CD8-positive, alpha-beta memory T cell (primary cell): ENCODE measurements at regions not wholly inside any gene's neighbourhood (a gene's known extent, or its start where the extent isn't known, plus 50 kb on each side); places are given as distances from the start of the nearest gene placed in this dataset.
A peak's percentile ranks its signal among the peaks of the same experiment; 100 is the strongest.
"Not testable (repeated sequence)": the region's sequence is repeated elsewhere in the genome, so short reads cannot be mapped to it uniquely, and the experiment has no call there.

ENCODE experiments used
- CTCF ChIA-PET: fragments of 350-600 bp; sonication (Branson Sonifier 250); formaldehyde crosslinking; loops from one replicate; lab custom pipeline; 2021; ENCODE audit warnings: antibody characterized with exemption; lab: Charles Lee
- POLR2A ChIA-PET: fragments of 350-600 bp; sonication (Branson Sonifier 250); formaldehyde crosslinking; loops from one replicate; lab custom pipeline; 2021; ENCODE audit warnings: antibody characterized with exemption; lab: Charles Lee
- DNase-seq, 5 donors: peaks; one replicate each; pipeline versions ENCODE4 v3.0.0 to v3.0.0-alpha.2; 2020 to 2022; ENCODE audit warnings: mixed read lengths in 1 of 5
- H3K27ac ChIP-seq: one replicate; pipeline ENCODE4 v1.7.0; 2013; ENCODE audit warnings: low read depth, mild to moderate bottlenecking, low read length, moderate library complexity
- H3K27me3 ChIP-seq: 2 replicates; pipeline ENCODE4 v1.7.0; 2013; ENCODE audit warnings: low read length, mild to moderate bottlenecking; ENCODE audit not compliant: insufficient read depth, poor library complexity, severe bottlenecking
- H3K36me3 ChIP-seq: 2 replicates; pipeline ENCODE4 v1.7.0; 2013; ENCODE audit warnings: mild to moderate bottlenecking, low read length, moderate library complexity; ENCODE audit not compliant: insufficient read depth
- H3K4me1 ChIP-seq: 2 replicates; pipeline ENCODE4 v1.7.0; 2013; ENCODE audit warnings: mild to moderate bottlenecking, low read length, moderate library complexity; ENCODE audit not compliant: insufficient read depth
- H3K4me3 ChIP-seq: 2 replicates; pipeline ENCODE4 v1.7.0; 2013; ENCODE audit warnings: mild to moderate bottlenecking, low read length
- H3K9me3 ChIP-seq: 2 replicates; pipeline ENCODE4 v1.7.0; 2013; ENCODE audit warnings: mild to moderate bottlenecking, low read length
- H3K27ac Mint-ChIP-seq, 8 donors: one replicate each; pipeline ENCODE4 v1.8.0; 2020 to 2021; ENCODE audit warnings: mixed read lengths in 8 of 8, mild to moderate bottlenecking in 6 of 8, inconsistent platforms in 3 of 8, moderate library complexity in 3 of 8
- H3K27me3 Mint-ChIP-seq, 2 donors: one replicate each; pipeline ENCODE4 v1.8.0; 2020 to 2021; ENCODE audit warnings: mixed read lengths in 2 of 2, mild to moderate bottlenecking in 1 of 2, moderate library complexity in 1 of 2
- H3K36me3 Mint-ChIP-seq, 3 donors: one replicate each; pipeline ENCODE4 v1.8.0; 2020 to 2021; ENCODE audit warnings: mixed read lengths in 3 of 3, inconsistent platforms in 1 of 3, mild to moderate bottlenecking in 1 of 3
- H3K4me1 Mint-ChIP-seq, 3 donors: one replicate each; pipeline ENCODE4 v1.8.0; 2020 to 2021; ENCODE audit warnings: mixed read lengths in 3 of 3, inconsistent platforms in 1 of 3, mild to moderate bottlenecking in 1 of 3
- H3K4me3 Mint-ChIP-seq, 7 donors: one replicate each; pipeline ENCODE4 v1.8.0; 2020 to 2021; ENCODE audit warnings: mixed read lengths in 7 of 7, mild to moderate bottlenecking in 6 of 7, moderate library complexity in 4 of 7, inconsistent platforms in 2 of 7
- H3K9me3 Mint-ChIP-seq, 5 donors: one replicate each; pipeline ENCODE4 v1.8.0; 2020 to 2022; ENCODE audit warnings: mixed read lengths in 5 of 5, mild to moderate bottlenecking in 3 of 5, moderate library complexity in 2 of 5, inconsistent platforms in 1 of 5

DNA sequence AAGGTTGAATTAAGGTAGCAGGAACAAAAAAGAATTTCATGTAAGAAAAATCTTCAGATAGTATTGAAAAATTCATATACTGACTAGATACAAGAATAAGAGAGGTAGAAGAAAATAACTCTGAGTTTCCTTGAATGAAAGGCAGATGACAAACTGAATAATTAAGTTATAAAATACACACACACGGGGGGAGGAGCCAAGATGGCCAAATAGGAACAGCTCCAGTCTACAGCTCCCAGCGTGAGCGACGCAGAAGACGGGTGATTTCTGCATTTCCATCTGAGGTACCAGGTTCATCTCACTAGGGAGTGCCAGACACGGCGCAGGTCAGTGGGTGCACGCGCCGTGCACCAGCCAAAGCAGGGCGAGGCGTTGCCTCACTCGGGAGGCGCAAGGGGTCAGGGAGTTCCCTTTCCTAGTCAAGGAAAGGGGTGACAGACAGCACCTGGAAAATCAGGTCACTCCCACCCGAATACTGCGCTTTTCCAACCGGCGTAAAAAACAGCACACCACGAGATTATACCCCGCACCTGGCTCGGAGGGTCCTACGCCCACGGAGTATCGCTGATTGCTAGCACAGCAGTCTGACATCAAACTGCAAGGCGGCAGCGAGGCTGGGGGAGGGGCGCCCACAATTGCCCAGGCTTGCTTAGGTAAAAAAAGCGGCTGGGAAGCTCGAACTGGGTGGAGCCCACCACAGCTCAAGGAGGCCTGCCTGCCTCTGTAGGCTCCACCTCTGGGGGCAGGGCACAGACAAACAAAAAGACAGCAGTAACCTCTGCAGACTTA is 759.2 kb downstream of the ZWINT start:
- H3K4me1 ChIP-seq, H3K27me3 ChIP-seq, H3K27ac ChIP-seq, CTCF ChIA-PET, POLR2A ChIA-PET, H3K4me3 ChIP-seq, DNase-seq, H3K9me3 Mint-ChIP-seq, H3K4me1 Mint-ChIP-seq, H3K9me3 ChIP-seq, H3K36me3 Mint-ChIP-seq, H3K36me3 ChIP-seq, H3K27ac Mint-ChIP-seq, H3K4me3 Mint-ChIP-seq, H3K27me3 Mint-ChIP-seq: not testable (repeated sequence)

DNA sequence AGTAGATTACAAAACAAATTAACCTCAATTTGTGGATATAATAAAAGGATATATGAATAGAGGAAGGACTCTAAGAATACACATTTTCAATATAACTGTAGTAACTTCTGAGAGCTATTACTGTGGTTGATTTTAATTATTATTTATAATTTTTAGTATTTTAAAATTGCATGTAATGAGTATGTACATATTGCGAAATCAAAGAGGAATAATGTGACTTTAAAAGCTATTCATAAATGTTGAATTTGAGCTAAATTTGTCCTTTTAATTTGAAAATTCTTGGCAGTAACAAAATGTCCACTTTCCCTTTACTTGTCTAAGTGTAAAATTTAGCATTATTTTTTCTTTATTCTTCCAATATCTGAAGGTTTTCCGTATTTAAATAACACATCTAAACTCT is 750.6 kb upstream of the PCDH15 start:
- Histone ChIP-seq H3K36me3 (no peaks in the 10 kb centered on the region), H3K27ac (no peak overlapping the region), H3K4me3 (no peak overlapping the region), H3K27me3 (no peaks in the 10 kb centered on the region), H3K9me3 (no peaks in the 10 kb centered on the region), H3K4me1 (no peaks in the 10 kb centered on the region)
- Mint-ChIP-seq H3K36me3 (no peaks in the 10 kb centered on the region), H3K27me3 (no peaks in the 10 kb centered on the region), H3K4me3 (no peak overlapping the region), H3K9me3 (peaks cover 2 to 30% (median 10%) of the 10 kb centered on the region in 5 donors), H3K27ac (no peak overlapping the region), H3K4me1 (no peaks in the 10 kb centered on the region)
- DNase-seq = no peak
- ChIA-PET POLR2A (no interaction called here), CTCF (no interaction called here)

DNA sequence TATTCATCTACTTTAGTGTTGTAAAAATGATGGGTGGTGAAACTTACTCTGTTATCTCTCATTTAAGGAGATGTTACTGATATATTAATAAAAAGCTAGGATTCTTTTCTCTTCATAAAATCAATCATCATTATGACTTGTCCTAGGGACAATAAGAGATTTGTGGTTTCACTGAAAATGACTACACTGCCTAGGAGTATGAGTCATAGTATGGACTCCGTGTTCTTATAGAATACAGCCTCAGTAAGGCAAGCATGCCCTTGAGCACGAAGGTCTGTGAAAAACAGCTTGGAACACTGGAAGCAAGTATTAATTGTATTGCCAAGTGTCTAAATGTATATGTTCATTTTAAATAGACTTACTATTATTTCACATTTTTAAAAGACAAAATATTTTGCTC is 749.2 kb upstream of the PCDH15 start:
- no peaks in the 10 kb centered on the region for H3K27me3 ChIP-seq
- no peaks in the 10 kb centered on the region for H3K9me3 ChIP-seq
- no peak overlapping the region for H3K4me3 ChIP-seq
- ChIA-PET POLR2A (no interaction called here), CTCF (no interaction called here)
- Mint-ChIP-seq H3K36me3 (no peaks in the 10 kb centered on the region), H3K27me3 (no peaks in the 10 kb centered on the region), H3K27ac (no peak overlapping the region), H3K4me3 (no peak overlapping the region), H3K9me3 (peaks cover 3 to 22% (median 6%) of the 10 kb centered on the region in 5 donors), H3K4me1 (no peaks in the 10 kb centered on the region)
- no peak overlapping the region for H3K27ac ChIP-seq
- DNase-seq = no peak
- H3K4me1 ChIP-seq = no peaks in the 10 kb centered on the region
- H3K36me3 ChIP-seq = no peaks in the 10 kb centered on the region

GRCh38 chr10:55537497-55537896 is 736.5 kb upstream of the PCDH15 start:
- H3K9me3 ChIP-seq, H3K27me3 Mint-ChIP-seq, H3K4me3 ChIP-seq, H3K36me3 Mint-ChIP-seq, H3K27ac ChIP-seq, POLR2A ChIA-PET, H3K4me3 Mint-ChIP-seq, H3K36me3 ChIP-seq, H3K27me3 ChIP-seq, H3K4me1 Mint-ChIP-seq, CTCF ChIA-PET, H3K27ac Mint-ChIP-seq, H3K4me1 ChIP-seq: not testable (repeated sequence)
- DNase-seq = peak in 1 of 5 donors; percentile 32
- H3K9me3 Mint-ChIP-seq = peaks cover 3 to 36% (median 5%) of the 10 kb centered on the region in 5 donors

DNA sequence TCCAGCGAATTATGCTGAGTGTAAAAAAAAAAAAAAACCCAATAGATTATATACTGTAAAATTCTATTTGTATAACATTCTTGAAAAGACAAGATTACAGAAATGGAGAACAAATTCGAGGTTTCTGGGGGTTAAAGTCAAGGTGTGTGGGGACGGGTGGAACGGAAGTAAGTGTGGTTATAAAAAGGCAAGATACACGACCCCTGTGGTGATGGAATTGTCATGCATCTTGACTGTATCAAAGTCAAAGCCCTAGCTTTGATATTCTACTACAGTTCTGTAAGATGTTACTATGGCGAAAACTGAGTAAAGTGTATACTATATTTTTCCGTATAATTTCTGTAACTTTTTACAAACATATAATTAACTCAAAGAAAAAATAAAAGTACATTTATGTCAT is 718.2 kb upstream of the PCDH15 start:
- CTCF ChIA-PET = no interaction called here
- H3K27ac Mint-ChIP-seq = no peak overlapping the region

DNA sequence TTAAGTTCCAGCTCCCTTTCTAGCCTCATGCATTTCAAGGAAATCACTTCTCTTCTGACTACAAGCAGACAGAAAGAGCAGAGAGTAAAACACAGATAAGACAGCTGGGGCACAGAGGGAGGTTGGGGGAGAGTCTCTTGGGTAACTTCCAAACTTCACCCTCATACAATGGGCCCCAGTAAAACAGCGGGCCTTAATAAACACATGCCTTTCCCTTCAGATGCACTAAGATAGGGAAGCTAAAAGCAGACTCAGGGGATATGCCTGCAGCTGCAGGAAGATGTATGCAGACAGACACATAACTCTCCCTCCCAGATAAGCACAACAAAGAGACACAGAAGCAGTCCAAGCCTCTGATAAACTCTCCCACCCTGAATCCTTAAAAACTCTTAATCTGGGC is 717.4 kb upstream of the PCDH15 start:
- H3K27ac ChIP-seq, H3K27me3 ChIP-seq, H3K4me1 Mint-ChIP-seq, CTCF ChIA-PET, H3K4me3 ChIP-seq, H3K9me3 ChIP-seq, DNase-seq, H3K27ac Mint-ChIP-seq, H3K4me3 Mint-ChIP-seq, H3K4me1 ChIP-seq, H3K36me3 Mint-ChIP-seq, H3K27me3 Mint-ChIP-seq, H3K36me3 ChIP-seq: not testable (repeated sequence)
- POLR2A ChIA-PET = interaction anchor here (0.7 kb wide), 1 partner anchor 49 kb away, joined by 5 read pairs; no protein-coding TSS in a partner anchor
- H3K9me3 Mint-ChIP-seq = peaks cover 5 to 21% (median 11%) of the 10 kb centered on the region in 5 donors

More for the DNA sequence above, 718.2 kb upstream of the PCDH15 start:
- Histone ChIP-seq H3K27ac (no peak overlapping the region), H3K36me3 (no peaks in the 10 kb centered on the region), H3K4me3 (no peak overlapping the region), H3K4me1 (no peaks in the 10 kb centered on the region), H3K9me3 (no peaks in the 10 kb centered on the region), H3K27me3 (no peaks in the 10 kb centered on the region)
- POLR2A ChIA-PET = no interaction called here
- Mint-ChIP-seq H3K4me1 (no peaks in the 10 kb centered on the region), H3K36me3 (no peaks in the 10 kb centered on the region), H3K4me3 (no peak overlapping the region), H3K9me3 (peaks cover 5 to 19% (median 11%) of the 10 kb centered on the region in 5 donors), H3K27me3 (no peaks in the 10 kb centered on the region)
- no peak for DNase-seq

DNA sequence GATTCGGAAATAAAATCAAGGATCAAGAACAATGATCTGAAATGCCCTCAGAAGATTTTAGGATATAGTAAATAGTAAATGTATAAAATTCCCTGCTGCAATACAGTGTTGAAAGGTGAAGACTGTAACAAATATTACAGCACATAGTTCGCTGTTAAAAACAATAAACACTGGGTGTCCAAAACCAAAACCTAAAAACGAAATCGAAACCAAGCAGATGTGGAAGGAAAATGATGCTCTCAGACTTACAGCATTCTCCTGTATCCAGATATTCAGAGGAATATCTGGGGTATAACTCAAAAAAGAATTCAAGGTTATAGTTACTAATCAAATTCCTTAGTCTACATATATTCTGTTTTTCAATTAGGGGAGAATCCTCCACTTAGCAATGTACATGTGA is 708.1 kb upstream of the PCDH15 start:
- ChIA-PET CTCF (no interaction called here), POLR2A (no interaction called here)
- H3K9me3 Mint-ChIP-seq = peaks cover 1 to 21% (median 4%) of the 10 kb centered on the region in 5 donors
- H3K27me3 Mint-ChIP-seq = no peaks in the 10 kb centered on the region
- DNase-seq = no peak
- Histone ChIP-seq H3K27me3 (no peaks in the 10 kb centered on the region), H3K4me1 (no peaks in the 10 kb centered on the region), H3K9me3 (no peaks in the 10 kb centered on the region), H3K4me3 (no peak overlapping the region), H3K27ac (no peak overlapping the region), H3K36me3 (no peaks in the 10 kb centered on the region)
- no peak overlapping the region for H3K4me3 Mint-ChIP-seq
- no peaks in the 10 kb centered on the region for H3K4me1 Mint-ChIP-seq
- no peaks in the 10 kb centered on the region for H3K36me3 Mint-ChIP-seq
- H3K27ac Mint-ChIP-seq = no peak overlapping the region

DNA sequence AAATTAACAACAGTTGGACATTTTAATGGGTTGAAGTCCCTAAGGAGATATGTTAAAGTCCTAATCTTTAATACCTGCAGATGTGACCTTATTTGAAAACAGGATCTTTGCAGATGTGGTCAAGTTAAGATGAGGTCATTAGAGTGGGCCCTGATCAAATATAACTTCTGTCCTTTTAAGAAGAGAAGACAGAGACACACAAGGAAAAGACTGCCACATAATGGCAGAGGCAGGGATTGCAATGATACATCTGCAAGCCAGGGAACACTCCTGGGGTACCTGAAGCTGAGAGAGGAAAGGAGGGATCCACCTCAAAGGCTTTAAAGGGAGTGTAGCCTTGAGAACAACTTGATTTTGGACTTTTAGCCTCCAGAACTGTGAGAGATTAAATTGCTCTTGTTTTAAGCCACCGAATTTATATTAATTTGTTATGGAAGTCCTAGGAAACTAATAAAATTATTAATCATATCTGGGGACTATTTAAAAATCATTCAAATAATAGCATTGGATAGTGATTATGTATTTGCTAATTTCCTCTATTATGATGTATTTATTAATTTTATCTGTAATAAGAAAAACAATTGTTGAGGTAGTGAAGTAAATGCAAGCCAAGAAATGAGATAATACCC is 700.0 kb upstream of the PCDH15 start:
- H3K4me1 ChIP-seq = no peaks in the 10 kb centered on the region
- no peak for DNase-seq
- Mint-ChIP-seq H3K4me3 (no peak overlapping the region), H3K36me3 (no peaks in the 10 kb centered on the region), H3K4me1 (no peaks in the 10 kb centered on the region), H3K27me3 (no peaks in the 10 kb centered on the region), H3K9me3 (peaks cover 1 to 19% (median 8%) of the 10 kb centered on the region in 5 donors), H3K27ac (no peak overlapping the region)
- no peaks in the 10 kb centered on the region for H3K36me3 ChIP-seq
- H3K4me3 ChIP-seq = no peak overlapping the region
- no peaks in the 10 kb centered on the region for H3K9me3 ChIP-seq
- no peak overlapping the region for H3K27ac ChIP-seq
- ChIA-PET POLR2A (no interaction called here), CTCF (no interaction called here)
- H3K27me3 ChIP-seq = no peaks in the 10 kb centered on the region
